IPS-NIHi11 (cell line): ENCODE measurements at regions not wholly inside any gene's neighbourhood (a gene's known extent, or its start where the extent isn't known, plus 50 kb on each side); places are given as distances from the start of the nearest gene placed in this dataset.

Experiments
- DNase-seq: peaks from one replicate; pipeline ENCODE4 v3.0.0; 2012; ENCODE audit warnings: mixed read lengths, low spot score

DNA sequence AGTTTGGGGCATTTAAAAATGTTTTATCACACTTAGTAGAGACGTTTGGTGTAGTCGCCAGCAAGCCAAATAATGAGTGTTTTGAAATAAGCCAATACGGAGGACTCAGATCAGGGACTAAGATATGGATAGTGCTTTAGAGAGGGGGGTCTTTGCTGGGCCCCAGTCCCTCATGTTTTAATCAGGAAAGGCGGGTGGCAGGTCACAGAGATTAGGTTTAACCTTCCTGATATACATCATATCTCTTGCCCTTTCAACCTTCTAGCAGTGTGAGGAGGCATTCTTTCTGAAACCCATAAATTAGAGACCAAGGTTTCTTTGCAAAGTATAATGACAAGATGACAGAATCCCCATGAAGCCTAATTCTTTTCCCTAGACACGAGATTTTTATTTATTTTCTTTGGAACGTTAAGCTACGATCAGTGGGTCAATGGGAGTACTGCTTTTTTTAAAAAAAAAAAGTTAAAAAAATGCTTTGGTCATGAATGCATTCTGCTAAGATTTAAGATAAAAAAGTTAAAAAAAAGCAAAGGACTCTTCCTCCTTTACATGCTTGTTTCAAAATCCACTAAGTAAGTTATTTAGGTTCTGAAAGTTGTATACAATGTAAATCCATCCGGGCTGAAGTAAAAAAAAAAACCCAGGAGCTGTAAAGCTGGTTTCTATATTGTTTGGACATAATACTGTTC is 572.1 kb upstream of the SALL1 start:
- DNase-seq: no peak

DNA sequence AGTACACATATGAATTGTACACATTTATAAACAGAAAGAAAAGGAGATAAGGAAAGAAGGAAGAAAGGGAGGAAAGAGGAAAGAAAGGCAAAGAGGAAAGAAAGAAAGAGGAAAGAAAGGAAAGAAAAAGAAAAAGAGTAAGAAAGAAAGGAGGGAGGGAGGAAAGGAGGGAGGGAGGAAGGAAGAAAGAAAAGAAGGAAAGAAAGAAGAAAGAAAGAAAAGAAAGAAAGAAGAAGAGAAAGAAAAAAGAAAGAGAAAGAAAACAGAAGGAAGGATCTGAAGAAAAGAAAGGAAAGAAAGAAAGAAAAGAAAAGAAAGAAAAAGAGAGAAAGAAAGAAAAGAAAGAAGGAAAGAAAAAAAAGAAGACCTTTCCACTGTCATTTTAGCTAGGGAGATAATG is 571.4 kb upstream of the SALL1 start:
- DNase-seq: no peak

DNA sequence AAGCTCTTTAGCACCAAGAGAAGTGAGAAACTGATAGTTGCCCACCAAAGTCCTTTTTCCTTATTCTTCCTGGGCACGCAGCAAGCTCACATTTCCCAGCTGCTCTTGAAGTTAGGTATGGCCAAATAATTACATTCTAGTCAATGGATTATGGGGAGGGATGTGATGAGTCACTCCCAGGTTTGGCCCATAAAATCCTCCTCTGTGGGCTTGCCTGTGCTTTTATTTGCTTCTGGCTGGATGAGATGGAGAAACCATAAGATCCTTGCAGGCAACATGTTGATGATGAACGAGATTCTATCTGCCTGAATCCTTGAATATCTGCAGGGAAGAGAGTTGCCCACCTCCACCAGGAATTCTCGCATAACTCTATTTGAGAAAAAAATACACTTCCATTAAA is 568.3 kb upstream of the SALL1 start:
- DNase-seq: no peak

DNA sequence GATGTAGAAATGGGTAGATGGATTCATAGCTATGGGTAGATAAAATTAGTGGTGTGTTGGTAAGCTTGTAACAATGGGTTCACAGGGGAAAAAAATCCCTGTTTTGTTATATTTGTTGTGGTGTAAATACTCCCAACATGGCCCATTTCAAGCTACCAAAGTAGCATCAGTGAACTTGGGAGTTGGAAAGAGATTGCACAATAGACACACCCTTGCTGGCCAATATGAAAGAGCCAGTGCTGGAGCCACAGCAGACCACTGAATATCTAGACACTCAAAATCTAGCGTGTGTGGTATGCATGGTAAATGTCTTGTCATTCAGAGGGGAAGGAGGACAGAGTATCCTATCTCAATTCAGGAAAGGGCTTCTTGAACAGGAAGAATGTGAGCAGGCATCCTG is 565.1 kb upstream of the SALL1 start:
- DNase-seq: no peak

- DNase-seq: no peak
Measured at GRCh38 chr16:51713502-51713901, 562.4 kb upstream of the SALL1 start.

DNA sequence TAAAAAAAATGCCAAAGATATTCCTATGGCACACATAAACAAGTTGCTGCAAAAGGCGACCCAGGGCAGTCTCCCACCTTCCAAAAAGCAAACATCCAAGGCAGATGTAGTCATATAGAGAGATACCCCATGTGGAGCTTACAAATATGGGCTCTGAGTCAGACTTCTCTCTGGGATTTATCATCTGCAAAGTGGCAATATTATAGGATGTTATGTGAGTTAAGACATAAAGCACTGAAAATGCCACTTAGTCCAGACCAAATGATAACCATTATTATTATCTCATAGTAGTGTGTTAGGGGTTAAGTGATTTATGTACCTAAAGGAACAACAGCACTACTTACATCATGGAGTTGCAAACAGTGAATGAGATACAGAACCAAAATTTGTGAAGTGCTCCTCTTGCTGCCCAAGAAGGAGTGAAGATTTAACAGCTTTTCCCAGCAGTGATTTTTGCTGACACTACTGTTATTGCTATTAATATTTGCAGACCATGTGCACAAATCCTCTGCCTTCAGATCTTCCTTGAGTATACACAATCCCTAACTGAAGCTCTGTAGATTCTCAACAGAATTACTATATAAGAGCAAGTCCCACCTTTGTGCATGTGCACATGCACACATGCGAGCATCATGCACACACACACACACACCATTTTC is 560.0 kb upstream of the SALL1 start:
- no peak for DNase-seq

GRCh38 chr16:51710186-51710585 is 559.1 kb upstream of the SALL1 start:
- DNase-seq: no peak

DNA sequence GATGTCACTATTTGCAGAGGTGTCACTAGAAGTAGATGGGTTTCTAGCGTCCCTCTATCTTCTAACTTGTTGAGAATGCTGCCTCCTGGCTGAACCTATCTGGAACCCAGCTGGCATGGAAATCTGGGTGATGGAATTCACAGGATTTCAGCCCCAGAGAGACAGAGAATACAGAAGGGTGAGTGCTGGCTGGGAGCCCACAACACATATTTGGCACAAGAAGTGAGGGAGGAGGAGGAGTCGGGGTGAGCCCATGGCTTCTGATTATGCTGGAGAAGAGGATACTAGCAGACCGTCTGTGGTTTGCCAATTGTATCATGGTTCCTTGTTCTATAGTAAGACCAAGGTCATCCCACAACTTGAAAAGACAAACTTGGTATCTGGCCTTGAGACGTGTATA is 557.8 kb upstream of the SALL1 start:
- no peak for DNase-seq

GRCh38 chr16:51707666-51708065 is 556.6 kb upstream of the SALL1 start:
- DNase-seq: no peak

DNA sequence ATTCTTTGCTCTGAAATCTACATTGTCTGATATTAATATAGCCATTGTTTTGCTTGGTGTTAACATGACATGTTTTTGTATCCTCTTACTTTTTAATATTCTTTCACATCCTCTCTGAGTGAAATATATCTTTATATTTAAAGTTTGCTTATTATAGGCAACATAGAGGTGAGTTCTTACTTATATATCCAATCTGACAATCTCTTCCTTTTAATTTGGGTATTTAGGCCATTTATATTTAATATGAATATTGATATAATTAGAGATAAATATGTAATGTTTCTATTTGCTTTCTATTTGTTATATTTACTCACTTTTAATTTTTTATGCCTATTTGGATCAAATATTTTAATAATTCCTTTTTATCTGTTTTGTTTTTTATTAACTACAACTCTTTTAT is 554.1 kb upstream of the SALL1 start:
- no peak for DNase-seq

GRCh38 chr16:51701025-51701424 is 550.0 kb upstream of the SALL1 start:
- no peak for DNase-seq

GRCh38 chr16:51699686-51700396 is 548.8 kb upstream of the SALL1 start:
- no peak for DNase-seq

- no peak for DNase-seq
Measured at GRCh38 chr16:51698647-51699046, 547.6 kb upstream of the SALL1 start.

DNA sequence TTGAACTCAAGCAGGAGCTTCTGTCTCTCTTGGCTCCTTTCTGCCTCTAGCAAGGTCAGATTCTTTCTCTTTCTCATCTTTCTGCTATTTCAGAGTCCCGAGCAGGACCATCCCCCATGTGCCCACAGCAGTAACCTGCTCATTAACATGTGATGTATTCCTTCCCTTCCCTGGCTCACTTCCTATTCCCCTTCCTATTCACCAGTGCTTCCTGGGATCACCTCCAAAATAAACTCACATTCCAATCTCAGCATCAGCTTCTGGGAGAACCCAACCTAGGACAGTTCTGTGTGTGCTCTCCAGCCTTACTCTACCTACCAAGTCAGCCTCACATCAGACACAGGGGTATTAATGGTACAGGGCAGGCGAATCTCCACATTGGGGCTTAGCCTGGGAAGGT is 546.4 kb upstream of the SALL1 start:
- DNase-seq: no peak

DNA sequence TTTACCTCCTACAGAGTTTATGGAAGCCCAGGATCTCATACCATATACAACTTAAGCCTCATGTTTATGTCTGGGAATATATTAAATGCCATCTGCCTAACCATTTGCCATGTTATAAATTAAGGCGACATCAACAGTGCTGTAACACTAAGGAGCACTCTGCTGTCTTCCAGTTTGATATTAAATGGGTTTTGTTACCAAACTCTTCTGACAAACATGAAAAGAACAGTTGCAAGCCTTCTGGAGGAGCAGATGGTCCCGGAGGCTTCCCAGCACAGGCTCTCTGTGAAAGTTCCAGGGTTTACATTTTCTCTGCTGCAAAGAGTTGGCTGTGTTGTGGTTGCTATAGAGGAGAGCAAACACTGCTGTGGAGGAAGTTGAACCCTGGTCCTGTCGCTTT is 545.3 kb upstream of the SALL1 start:
- no peak for DNase-seq

GRCh38 chr16:51691109-51691508 is 540.0 kb upstream of the SALL1 start:
- DNase-seq: no peak

DNA sequence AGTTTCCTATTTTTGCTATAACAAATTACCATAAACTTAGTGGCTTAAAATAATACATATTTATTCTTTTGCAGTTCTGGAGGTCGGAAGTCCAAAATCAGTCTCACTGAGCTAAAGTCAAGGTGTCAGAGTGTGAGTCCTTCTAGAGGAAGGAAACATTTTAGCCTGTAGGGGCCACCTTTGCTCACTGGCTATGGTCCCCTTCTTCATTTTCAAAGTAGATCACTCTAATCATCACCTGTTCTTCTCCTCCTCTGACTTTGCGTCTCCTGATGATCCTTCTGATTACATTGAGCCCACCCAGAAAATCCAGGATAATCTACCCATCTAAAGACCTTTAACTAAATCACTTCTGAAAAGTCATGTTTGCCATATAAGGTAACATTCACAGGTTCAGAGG is 534.4 kb upstream of the SALL1 start:
- no peak for DNase-seq

DNA sequence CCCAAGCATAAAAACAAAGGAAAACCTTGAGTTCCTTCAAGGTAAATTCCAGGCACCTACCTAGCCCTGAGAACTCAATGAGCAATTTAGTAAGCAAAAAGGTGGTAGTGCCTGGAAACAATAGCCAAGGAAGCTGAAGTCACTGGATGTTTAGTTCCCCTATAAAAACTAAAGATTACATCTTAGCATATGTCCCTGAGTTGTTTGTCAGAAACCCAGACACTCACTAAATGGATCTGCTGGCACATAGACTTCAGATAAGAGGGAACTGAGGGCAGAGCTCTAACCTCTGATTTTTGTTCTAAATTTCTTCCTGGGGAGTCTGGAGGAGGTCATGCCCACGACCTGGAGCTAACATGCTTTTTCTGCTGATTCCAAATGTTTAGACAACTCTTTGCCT is 532.8 kb upstream of the SALL1 start:
- no peak for DNase-seq

GRCh38 chr16:51682905-51683304 is 531.8 kb upstream of the SALL1 start:
- DNase-seq: peak; percentile 10

GRCh38 chr16:51674615-51675014 is 523.5 kb upstream of the SALL1 start:
- DNase-seq: no peak

DNA sequence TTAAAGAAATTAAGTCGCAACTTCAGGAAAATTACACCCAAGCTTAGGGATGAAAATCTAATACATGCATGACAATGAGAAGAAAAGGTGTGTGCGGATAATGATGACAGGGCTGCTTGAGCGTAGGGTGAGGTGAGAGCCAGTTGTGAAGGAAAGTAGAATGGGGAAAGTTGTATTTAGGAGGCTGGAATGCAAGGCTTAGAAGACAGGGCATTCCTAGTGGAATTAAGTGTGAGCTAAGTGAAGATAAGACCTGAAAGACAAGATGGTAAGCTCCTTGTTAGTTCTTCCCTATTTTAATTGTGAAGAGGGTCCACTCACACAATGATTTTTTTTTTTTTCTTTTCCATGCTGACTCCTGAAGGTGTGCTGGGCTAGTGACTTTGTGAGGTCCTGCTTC is 519.5 kb upstream of the SALL1 start:
- no peak for DNase-seq

GRCh38 chr16:51666821-51667220 is 515.8 kb upstream of the SALL1 start:
- no peak for DNase-seq

- DNase-seq: no peak
Measured at GRCh38 chr16:51666074-51666473, 515.0 kb upstream of the SALL1 start.
